HG03097 (cell line): ENCODE measurements at regions not wholly inside any gene's neighbourhood (a gene's known extent, or its start where the extent isn't known, plus 50 kb on each side); places are given as distances from the start of the nearest gene placed in this dataset.
"Not testable (repeated sequence)": the region's sequence is repeated elsewhere in the genome, so short reads cannot be mapped to it uniquely, and the experiment has no call there.

Experiments
- ATAC-seq: cut with Tn5 transposase; IDR thresholded peaks from one replicate; pipeline ENCODE4 v1.9.1; 2021; ENCODE audit not compliant: unreplicated experiment, low FRiP score

GRCh38 chr16:63146251-63146650, 1110.0 kb upstream of the CDH8 start:
- no peak for ATAC-seq

GRCh38 chr16:63145411-63145810, 1109.2 kb upstream of the CDH8 start:
- no peak for ATAC-seq

- ATAC-seq: no peak
Measured at GRCh38 chr16:63135069-63135468, 1098.8 kb upstream of the CDH8 start.

- ATAC-seq: no peak
Measured at GRCh38 chr16:63131503-63131902, 1095.3 kb upstream of the CDH8 start.

- no peak for ATAC-seq
Measured at GRCh38 chr16:63130942-63131341, 1094.7 kb upstream of the CDH8 start.

- no peak for ATAC-seq
Measured at GRCh38 chr16:63129411-63130125, 1093.3 kb upstream of the CDH8 start.

- not testable (repeated sequence) for ATAC-seq
Measured at GRCh38 chr16:63119905-63120304, 1083.7 kb upstream of the CDH8 start.

- ATAC-seq: no peak
Measured at GRCh38 chr16:63100082-63100481, 1063.8 kb upstream of the CDH8 start.

GRCh38 chr16:63096857-63097256, 1060.6 kb upstream of the CDH8 start:
- ATAC-seq: no peak

- no peak for ATAC-seq
Measured at GRCh38 chr16:63092736-63093135, 1056.5 kb upstream of the CDH8 start.

GRCh38 chr16:63082101-63082500, 1045.9 kb upstream of the CDH8 start:
- no peak for ATAC-seq

GRCh38 chr16:63080746-63081145, 1044.5 kb upstream of the CDH8 start:
- no peak for ATAC-seq

GRCh38 chr16:63069047-63069446, 1032.8 kb upstream of the CDH8 start:
- ATAC-seq: no peak

- no peak for ATAC-seq
Measured at GRCh38 chr16:63067141-63067540, 1030.9 kb upstream of the CDH8 start.

- no peak for ATAC-seq
Measured at GRCh38 chr16:63066552-63066951, 1030.3 kb upstream of the CDH8 start.

- ATAC-seq: no peak
Measured at GRCh38 chr16:63061319-63061718, 1025.1 kb upstream of the CDH8 start.

- ATAC-seq: no peak
Measured at GRCh38 chr16:63059676-63060075, 1023.4 kb upstream of the CDH8 start.

- no peak for ATAC-seq
Measured at GRCh38 chr16:63057341-63057740, 1021.1 kb upstream of the CDH8 start.

- no peak for ATAC-seq
Measured at GRCh38 chr16:63050391-63050790, 1014.2 kb upstream of the CDH8 start.

- ATAC-seq: no peak
Measured at GRCh38 chr16:63038397-63039106, 1002.3 kb upstream of the CDH8 start.

GRCh38 chr16:63037761-63038396, 1001.6 kb upstream of the CDH8 start:
- ATAC-seq: no peak
